Activated CD4-positive, alpha-beta memory T cell treated with anti-CD3 and anti-CD28 coated beads for 36 hours (primary cell): ENCODE measurements at regions not wholly inside any gene's neighbourhood (a gene's known extent, or its start where the extent isn't known, plus 50 kb on each side); places are given as distances from the start of the nearest gene placed in this dataset.
A peak's percentile ranks its signal among the peaks of the same experiment; 100 is the strongest.
"Not testable (repeated sequence)": the region's sequence is repeated elsewhere in the genome, so short reads cannot be mapped to it uniquely, and the experiment has no call there.

Experiments
- CTCF ChIA-PET: fragments of 350-600 bp; sonication (Branson Sonifier 250); formaldehyde crosslinking; loops from one replicate; lab custom pipeline; 2021; ENCODE audit warnings: antibody characterized with exemption, inconsistent platforms; lab: Charles Lee
- POLR2A ChIA-PET: fragments of 350-600 bp; sonication (Branson Sonifier 250); formaldehyde crosslinking; loops from one replicate; lab custom pipeline; 2021; ENCODE audit warnings: antibody characterized with exemption; lab: Charles Lee
- DNase-seq: peaks from one replicate; pipeline ENCODE4 v3.0.0-alpha.2; 2020
- H3K27ac Mint-ChIP-seq: one replicate; pipeline ENCODE4 v1.8.0; 2021; ENCODE audit warnings: mixed read lengths
- H3K27me3 Mint-ChIP-seq: one replicate; pipeline ENCODE4 v1.8.0; 2021; ENCODE audit warnings: mixed read lengths
- H3K36me3 Mint-ChIP-seq: one replicate; pipeline ENCODE4 v1.8.0; 2021; ENCODE audit warnings: mixed read lengths
- H3K4me1 Mint-ChIP-seq: one replicate; pipeline ENCODE4 v1.8.0; 2021; ENCODE audit warnings: low read depth, mixed read lengths
- H3K4me3 Mint-ChIP-seq: one replicate; pipeline ENCODE4 v1.8.0; 2021; ENCODE audit warnings: mild to moderate bottlenecking, mixed read lengths
- H3K9me3 Mint-ChIP-seq: one replicate; pipeline ENCODE4 v1.8.0; 2021; ENCODE audit warnings: mixed read lengths
- intact Hi-C: fragments of 100-400 bp; cut with micrococcal nuclease; formaldehyde crosslinking; loops from one replicate; pipeline ENCODE4 v1.15.1; 2023

DNA sequence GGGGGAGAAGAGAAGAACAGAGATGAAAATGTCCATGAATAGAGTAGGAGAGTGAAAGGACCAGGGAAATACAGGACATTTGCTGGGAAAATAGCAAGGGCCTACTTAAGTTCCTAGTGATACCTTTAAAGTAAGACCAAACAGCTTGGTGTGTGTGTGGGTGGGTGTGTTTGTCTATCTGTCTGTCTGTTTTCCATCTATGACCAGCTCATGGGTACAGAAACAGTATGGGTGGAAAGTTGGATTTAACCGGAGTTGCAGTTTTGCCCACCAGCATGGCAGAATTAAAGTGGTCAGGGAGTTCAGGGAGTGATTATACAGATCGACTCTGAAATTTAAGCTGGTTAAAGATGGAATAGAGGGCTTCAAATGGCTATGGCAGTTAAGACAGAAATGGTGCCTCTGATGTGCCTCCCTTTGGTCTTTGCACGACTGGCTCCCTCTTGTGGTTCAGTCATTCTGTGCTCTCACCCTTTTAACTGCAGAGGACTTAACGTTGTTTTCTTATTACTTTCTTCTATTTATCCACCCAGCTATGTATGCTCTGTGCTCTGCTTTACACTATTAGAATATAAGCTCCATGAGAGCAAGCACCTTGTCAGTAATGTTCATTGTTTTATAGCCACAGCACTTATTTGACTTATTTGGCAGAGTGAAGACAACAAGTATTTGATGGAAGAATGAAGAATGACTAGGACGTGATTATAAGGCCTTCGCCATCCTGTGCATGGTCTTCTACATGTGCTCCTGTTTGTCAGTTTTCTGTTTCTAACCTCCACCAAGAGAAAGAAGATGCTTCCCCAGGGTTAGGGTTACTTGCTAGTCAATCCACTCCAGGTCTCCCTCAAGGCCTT is 72.7 kb upstream of the AK4 start:
- peak; percentile 73 for DNase-seq
- Mint-ChIP-seq H3K27me3 (no peaks in the 10 kb centered on the region), H3K4me1 (peaks cover 14% of the 10 kb centered on the region), H3K27ac (no peak overlapping the region), H3K4me3 (no peak overlapping the region), H3K36me3 (no peaks in the 10 kb centered on the region), H3K9me3 (no peaks in the 10 kb centered on the region)
- ChIA-PET POLR2A (no interaction called here), CTCF (interaction anchor here (0.6 to 4.3 kb wide), 41 partner anchors 8 to 612 kb away, joined by 3 to 56 read pairs (median 4); partner anchors contain the start of gene JAK1)
- intact Hi-C loops: no loop called here

DNA sequence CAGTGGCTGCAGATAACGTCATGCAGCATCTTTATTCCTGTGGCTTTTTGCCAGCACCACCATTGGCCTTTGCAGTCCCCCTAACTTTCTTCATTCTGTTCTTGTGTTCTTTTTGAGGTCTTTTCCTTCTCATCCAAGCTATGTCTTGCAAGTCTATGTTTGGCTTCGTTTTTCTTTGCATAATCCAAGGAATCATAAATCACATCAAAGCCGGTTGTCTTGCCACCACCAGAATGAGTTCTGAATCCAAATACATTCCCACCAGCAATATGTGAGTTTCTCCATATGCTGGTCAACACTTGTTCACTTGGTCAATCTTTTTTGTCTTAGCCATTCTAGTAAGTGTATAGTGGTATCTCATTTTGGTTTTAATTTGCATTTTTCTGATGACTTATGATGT is 70.6 kb upstream of the AK4 start:
- Mint-ChIP-seq H3K4me1 (peaks cover 7% of the 10 kb centered on the region), H3K4me3 (no peak overlapping the region), H3K27me3 (peaks cover 1% of the 10 kb centered on the region), H3K9me3 (no peaks in the 10 kb centered on the region), H3K36me3 (no peaks in the 10 kb centered on the region), H3K27ac (no peak overlapping the region)
- intact Hi-C loops: no loop called here
- CTCF ChIA-PET: interaction anchor here (4.3 kb wide), 1 partner anchor 13 kb away, joined by 56 read pairs; no protein-coding TSS in a partner anchor
- POLR2A ChIA-PET: no interaction called here
- no peak for DNase-seq

DNA sequence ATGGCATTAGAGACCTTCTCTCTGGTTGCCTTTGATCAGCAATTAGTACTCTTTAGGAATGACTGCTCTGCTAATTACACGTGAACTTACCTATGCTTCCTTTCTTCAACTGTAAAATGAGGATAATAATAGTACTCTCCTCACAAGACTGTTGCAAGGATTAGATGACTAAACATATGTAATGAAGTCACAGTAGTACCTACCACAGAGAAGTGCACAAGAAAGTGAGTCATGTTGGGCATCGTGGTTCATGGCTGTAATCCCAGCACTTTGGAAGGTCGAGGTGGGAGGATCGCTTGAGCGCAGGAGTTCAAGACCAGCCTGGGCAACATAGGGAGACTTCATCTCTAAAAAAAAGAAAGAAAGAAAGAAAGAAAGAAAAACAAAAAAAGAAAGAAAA is 68.1 kb upstream of the AK4 start:
- intact Hi-C loops: no loop called here
- peaks cover 3% of the 10 kb centered on the region for H3K4me1 Mint-ChIP-seq
- POLR2A ChIA-PET: no interaction called here
- H3K9me3 Mint-ChIP-seq: no peaks in the 10 kb centered on the region
- H3K36me3 Mint-ChIP-seq: no peaks in the 10 kb centered on the region
- DNase-seq: peak; percentile 15
- CTCF ChIA-PET: no interaction called here
- H3K4me3 Mint-ChIP-seq: no peak overlapping the region
- peaks cover 1% of the 10 kb centered on the region for H3K27me3 Mint-ChIP-seq
- no peak overlapping the region for H3K27ac Mint-ChIP-seq

DNA sequence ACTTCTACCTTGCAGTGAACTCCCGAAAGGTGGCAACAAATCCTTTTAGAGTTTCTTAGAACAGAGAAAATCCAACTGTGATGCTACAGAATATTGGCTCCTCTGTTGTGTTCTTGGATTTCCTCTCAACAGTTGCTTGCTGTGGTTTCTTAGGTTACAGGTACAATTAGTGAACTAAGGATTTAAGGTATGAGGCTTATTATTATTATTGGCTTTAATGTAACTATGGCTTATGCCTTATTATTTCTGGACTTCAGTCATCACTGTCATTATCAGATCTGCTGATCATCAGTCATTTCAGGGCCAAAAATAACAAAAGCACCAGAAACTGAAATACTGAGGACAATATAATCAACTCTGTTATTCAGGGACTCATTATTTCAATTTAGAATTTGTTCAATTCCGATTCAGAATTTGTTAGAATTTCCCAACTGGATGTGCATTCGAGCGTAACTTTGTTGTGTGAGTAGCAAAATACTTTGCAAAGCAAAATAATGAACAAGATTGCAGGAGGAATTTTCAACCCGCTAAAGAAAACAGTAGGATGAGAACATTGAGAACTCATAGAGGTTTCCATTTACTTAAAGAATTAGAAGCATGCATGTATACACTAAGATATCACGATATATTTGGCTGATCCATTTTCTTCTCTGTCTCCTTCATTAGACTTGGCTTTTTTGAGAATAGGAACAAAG is 65.5 kb upstream of the AK4 start:
- CTCF ChIA-PET: interaction anchor here (1.5 kb wide), 1 partner anchor 8 kb away, joined by 6 read pairs; no protein-coding TSS in a partner anchor
- H3K4me3 Mint-ChIP-seq: no peak overlapping the region
- no peaks in the 10 kb centered on the region for H3K4me1 Mint-ChIP-seq
- peaks cover 3% of the 10 kb centered on the region for H3K27me3 Mint-ChIP-seq
- no peak overlapping the region for H3K27ac Mint-ChIP-seq
- DNase-seq: no peak
- POLR2A ChIA-PET: no interaction called here
- intact Hi-C loops: no loop called here
- H3K9me3 Mint-ChIP-seq: peaks cover 7% of the 10 kb centered on the region
- H3K36me3 Mint-ChIP-seq: no peaks in the 10 kb centered on the region

DNA sequence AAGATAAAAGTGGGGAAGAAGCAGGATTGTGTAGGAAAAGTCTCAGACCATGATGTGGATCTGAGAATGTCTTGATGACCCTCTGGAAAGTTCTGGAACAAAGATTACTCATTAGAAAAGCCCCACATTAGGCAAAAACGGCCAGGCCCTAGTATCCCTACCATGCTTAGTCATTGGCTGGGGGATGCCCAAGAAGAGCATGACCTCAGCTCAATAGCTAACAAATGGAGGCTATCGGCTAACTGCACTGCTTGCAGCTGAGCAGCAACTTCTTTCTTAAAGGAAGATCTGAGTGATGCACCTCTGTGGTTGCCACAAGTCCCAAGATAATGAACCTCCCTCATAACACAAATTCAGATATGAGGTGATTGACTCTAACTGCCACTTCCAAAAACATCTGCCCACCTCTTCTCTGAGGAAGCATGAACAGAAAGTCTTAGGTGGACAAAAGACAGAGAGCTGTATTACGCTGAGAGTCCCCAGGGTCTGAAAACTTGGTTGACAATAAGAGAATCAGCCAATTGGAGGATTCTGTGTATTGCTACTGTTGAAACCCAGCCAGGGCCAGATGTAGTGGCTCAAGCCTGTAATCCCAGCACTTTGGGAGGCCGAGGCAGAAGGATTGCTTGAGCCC is 64.6 kb upstream of the AK4 start:
- ChIA-PET POLR2A (no interaction called here), CTCF (interaction anchor here (1.5 kb wide), 1 partner anchor 9 kb away, joined by 6 read pairs; no protein-coding TSS in a partner anchor)
- DNase-seq: peak; percentile 15
- peaks cover 3% of the 10 kb centered on the region for H3K27me3 Mint-ChIP-seq
- no peaks in the 10 kb centered on the region for H3K36me3 Mint-ChIP-seq
- H3K4me3 Mint-ChIP-seq: no peak overlapping the region
- H3K4me1 Mint-ChIP-seq: no peaks in the 10 kb centered on the region
- H3K9me3 Mint-ChIP-seq: peaks cover 13% of the 10 kb centered on the region
- H3K27ac Mint-ChIP-seq: no peak overlapping the region
- intact Hi-C loops: no loop called here

DNA sequence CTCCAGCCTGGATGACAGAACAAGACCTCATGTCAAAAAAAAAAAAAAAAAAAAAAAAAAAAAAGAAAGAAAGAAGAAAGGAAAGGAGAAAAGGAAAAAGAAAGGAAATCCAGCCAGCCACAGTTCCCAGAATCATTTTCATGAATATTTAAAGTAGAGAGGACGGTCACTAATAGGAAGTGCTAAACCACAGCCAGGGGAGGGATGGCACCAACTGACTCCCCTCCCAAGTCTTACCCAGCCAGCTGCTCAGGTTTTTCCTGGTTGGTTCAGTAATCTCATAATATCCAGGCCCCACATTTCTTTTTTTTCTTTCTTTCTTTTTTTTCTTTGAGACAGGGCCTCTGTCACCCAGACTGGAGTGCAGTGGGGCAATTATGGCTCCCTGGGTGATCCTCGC is 63.9 kb upstream of the AK4 start:
- H3K27me3 Mint-ChIP-seq: peaks cover 3% of the 10 kb centered on the region
- DNase-seq: no peak
- no peak overlapping the region for H3K27ac Mint-ChIP-seq
- no peaks in the 10 kb centered on the region for H3K4me1 Mint-ChIP-seq
- ChIA-PET POLR2A (no interaction called here), CTCF (interaction anchor here (1.5 kb wide), 1 partner anchor 9 kb away, joined by 6 read pairs; no protein-coding TSS in a partner anchor)
- intact Hi-C loops: no loop called here
- H3K4me3 Mint-ChIP-seq: no peak overlapping the region
- peaks cover 13% of the 10 kb centered on the region for H3K9me3 Mint-ChIP-seq
- H3K36me3 Mint-ChIP-seq: no peaks in the 10 kb centered on the region

DNA sequence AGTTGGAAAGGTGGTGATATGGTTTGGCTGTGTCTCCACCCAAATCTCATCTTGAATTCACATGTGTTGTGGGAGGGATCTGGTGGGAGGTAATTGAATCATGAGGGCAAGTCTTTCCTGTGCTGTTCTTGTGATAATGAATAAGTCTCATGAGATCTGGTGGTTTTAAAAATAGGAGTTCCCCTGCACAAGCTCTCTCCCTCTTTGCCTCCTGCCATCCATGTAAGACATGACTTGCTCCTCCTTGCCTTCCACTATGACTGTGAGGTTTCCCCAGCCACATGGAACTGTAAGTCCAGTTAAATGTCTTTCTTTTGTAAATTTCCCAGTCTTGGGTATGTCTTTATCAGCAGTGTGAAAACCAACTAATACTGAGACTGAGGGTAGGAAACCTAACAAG is 60.5 kb upstream of the AK4 start:
- H3K4me3 Mint-ChIP-seq, intact Hi-C loops, H3K27ac Mint-ChIP-seq, H3K36me3 Mint-ChIP-seq, H3K4me1 Mint-ChIP-seq, POLR2A ChIA-PET, DNase-seq, H3K27me3 Mint-ChIP-seq: not testable (repeated sequence)
- CTCF ChIA-PET: interaction anchor here (0.6 kb wide), 1 partner anchor 588 kb away, joined by 3 read pairs; no protein-coding TSS in a partner anchor
- peaks cover 13% of the 10 kb centered on the region for H3K9me3 Mint-ChIP-seq

DNA sequence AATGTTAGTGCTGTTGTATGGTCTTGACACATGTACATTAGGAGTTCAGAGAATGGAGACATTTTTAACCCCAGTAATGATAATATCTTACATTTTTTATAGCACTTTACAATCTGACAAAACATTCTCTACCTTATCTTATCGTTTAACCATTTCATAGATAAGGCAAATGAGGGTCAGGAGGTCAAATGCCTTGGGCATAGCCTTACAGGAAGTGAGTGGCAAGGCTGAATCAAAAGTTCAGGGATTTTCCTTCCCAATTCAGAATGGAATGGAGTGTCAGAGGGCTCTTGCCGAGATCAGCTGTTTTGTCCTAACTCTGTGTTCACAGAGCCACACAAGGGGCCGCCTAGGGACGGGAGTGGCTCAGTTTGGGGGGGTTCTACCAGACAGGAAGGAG is 57.6 kb upstream of the AK4 start:
- Mint-ChIP-seq H3K4me3 (no peak overlapping the region), H3K36me3 (no peaks in the 10 kb centered on the region), H3K27ac (no peak overlapping the region), H3K9me3 (peaks cover 13% of the 10 kb centered on the region), H3K4me1 (no peaks in the 10 kb centered on the region), H3K27me3 (peaks cover 2% of the 10 kb centered on the region)
- CTCF ChIA-PET: no interaction called here
- intact Hi-C loops: no loop called here
- POLR2A ChIA-PET: no interaction called here
- DNase-seq: no peak

DNA sequence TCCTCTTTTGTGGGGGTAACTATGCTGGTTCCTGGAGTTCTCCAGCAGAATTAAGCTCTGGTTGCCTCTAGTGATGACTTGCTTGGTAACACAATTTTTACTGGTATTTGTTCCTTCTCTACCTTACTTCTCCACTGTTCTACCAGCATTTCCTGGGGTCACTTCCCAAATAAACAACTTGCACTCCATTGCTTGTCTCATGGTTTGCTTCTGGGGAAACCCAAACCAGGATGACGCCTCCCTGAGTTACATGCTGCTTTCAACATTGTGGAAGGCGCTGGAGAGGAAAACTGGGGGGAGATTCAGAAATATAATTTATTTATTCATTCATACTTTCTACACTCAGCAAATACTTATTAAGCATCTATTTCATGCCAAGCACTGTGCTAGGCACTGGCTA is 55.3 kb upstream of the AK4 start:
- Mint-ChIP-seq H3K4me1 (no peaks in the 10 kb centered on the region), H3K36me3 (no peaks in the 10 kb centered on the region), H3K4me3 (no peak overlapping the region), H3K27ac (no peak overlapping the region), H3K27me3 (peaks cover 7% of the 10 kb centered on the region), H3K9me3 (peaks cover 3% of the 10 kb centered on the region)
- no peak for DNase-seq
- ChIA-PET POLR2A (no interaction called here), CTCF (no interaction called here)
- intact Hi-C loops: no loop called here

DNA sequence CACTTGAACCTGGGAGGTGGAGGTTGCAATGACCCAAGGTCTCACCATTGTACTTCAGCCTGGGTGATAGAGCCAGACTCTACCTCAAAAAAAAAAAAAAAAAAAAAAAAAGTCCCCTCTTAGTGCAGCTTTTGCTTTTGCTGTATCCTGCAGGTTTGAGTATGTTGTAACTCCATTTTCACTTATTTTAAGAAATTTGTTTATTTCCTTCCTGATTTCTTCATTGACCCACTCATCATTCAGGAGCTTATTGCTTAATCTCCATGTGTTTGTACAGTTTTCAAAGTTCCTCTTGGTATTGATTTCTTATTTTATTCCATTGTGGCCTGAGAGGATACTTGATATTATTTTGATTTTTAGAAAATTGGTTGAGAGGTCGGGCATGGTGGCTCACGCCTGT is 50.9 kb upstream of the AK4 start:
- Mint-ChIP-seq H3K36me3 (no peaks in the 10 kb centered on the region), H3K9me3 (peaks cover 12% of the 10 kb centered on the region), H3K27me3 (peaks cover 8% of the 10 kb centered on the region), H3K4me3 (no peak overlapping the region), H3K27ac (no peak overlapping the region), H3K4me1 (no peaks in the 10 kb centered on the region)
- no peak for DNase-seq
- intact Hi-C loops: no loop called here
- ChIA-PET POLR2A (no interaction called here), CTCF (no interaction called here)
